IgD-negative memory B cell (primary cell): ENCODE measurements at regions not wholly inside any gene's neighbourhood (a gene's known extent, or its start where the extent isn't known, plus 50 kb on each side); places are given as distances from the start of the nearest gene placed in this dataset.
"Not testable (repeated sequence)": the region's sequence is repeated elsewhere in the genome, so short reads cannot be mapped to it uniquely, and the experiment has no call there.

ENCODE experiments used
- H3K27ac Mint-ChIP-seq, 3 donors: one replicate each; pipeline ENCODE4 v1.8.0; 2020 to 2022; ENCODE audit warnings: mild to moderate bottlenecking in 3 of 3, mixed read lengths in 3 of 3, moderate library complexity in 1 of 3
- H3K27me3 Mint-ChIP-seq: one replicate; pipeline ENCODE4 v1.8.0; 2021; ENCODE audit warnings: mixed read lengths
- H3K36me3 Mint-ChIP-seq: one replicate; pipeline ENCODE4 v1.8.0; 2020; ENCODE audit warnings: mild to moderate bottlenecking, mixed read lengths
- H3K4me1 Mint-ChIP-seq, 3 donors: one replicate each; pipeline ENCODE4 v1.8.0; 2020 to 2022; ENCODE audit warnings: mixed read lengths in 3 of 3, mild to moderate bottlenecking in 1 of 3
- H3K4me3 Mint-ChIP-seq, 4 donors: one replicate each; pipeline ENCODE4 v1.8.0; 2020 to 2022; ENCODE audit warnings: mild to moderate bottlenecking in 4 of 4, mixed read lengths in 4 of 4, moderate library complexity in 3 of 4
- H3K9me3 Mint-ChIP-seq, 3 donors: one replicate each; pipeline ENCODE4 v1.8.0; 2020 to 2021; ENCODE audit warnings: mixed read lengths in 3 of 3, mild to moderate bottlenecking in 1 of 3

GRCh38 chr12:73902260-73902659 is 635.4 kb upstream of the ATXN7L3B start:
- Mint-ChIP-seq H3K27me3 (no peaks in the 10 kb centered on the region), H3K4me3 (no peak overlapping the region), H3K27ac (no peak overlapping the region), H3K36me3 (no peaks in the 10 kb centered on the region), H3K4me1 (no peaks in the 10 kb centered on the region), H3K9me3 (peaks cover 0 to 3% (median 2%) of the 10 kb centered on the region in 3 donors)

GRCh38 chr12:73906757-73907156 is 630.9 kb upstream of the ATXN7L3B start:
- H3K27ac Mint-ChIP-seq = no peak overlapping the region
- H3K36me3 Mint-ChIP-seq = no peaks in the 10 kb centered on the region
- H3K27me3 Mint-ChIP-seq = no peaks in the 10 kb centered on the region
- peaks cover 0 to 10% (median 0%) of the 10 kb centered on the region in 3 donors for H3K9me3 Mint-ChIP-seq
- H3K4me3 Mint-ChIP-seq = no peak overlapping the region
- H3K4me1 Mint-ChIP-seq = peaks cover 0 to 1% (median 0%) of the 10 kb centered on the region in 3 donors

- H3K27me3 Mint-ChIP-seq = no peaks in the 10 kb centered on the region
- peaks cover 1% of the 10 kb centered on the region for H3K36me3 Mint-ChIP-seq
- no peaks in the 10 kb centered on the region for H3K9me3 Mint-ChIP-seq
- no peaks in the 10 kb centered on the region for H3K4me1 Mint-ChIP-seq
- no peak overlapping the region for H3K27ac Mint-ChIP-seq
- no peak overlapping the region for H3K4me3 Mint-ChIP-seq
Measured at GRCh38 chr12:73935817-73936216, 601.8 kb upstream of the ATXN7L3B start.

- H3K4me1 Mint-ChIP-seq = peaks cover 0 to 3% (median 0%) of the 10 kb centered on the region in 3 donors
- peak overlapping the region in 1 of 4 donors; percentile 36 for H3K4me3 Mint-ChIP-seq
- no peak overlapping the region for H3K27ac Mint-ChIP-seq
- H3K36me3 Mint-ChIP-seq = peaks cover 2% of the 10 kb centered on the region
- peaks cover 0 to 3% (median 0%) of the 10 kb centered on the region in 3 donors for H3K9me3 Mint-ChIP-seq
- H3K27me3 Mint-ChIP-seq = no peaks in the 10 kb centered on the region
Measured at GRCh38 chr12:73947326-73948026, 590.2 kb upstream of the ATXN7L3B start.

- no peaks in the 10 kb centered on the region for H3K27me3 Mint-ChIP-seq
- peaks cover 0 to 3% (median 0%) of the 10 kb centered on the region in 3 donors for H3K4me1 Mint-ChIP-seq
- H3K9me3 Mint-ChIP-seq = peaks cover 0 to 5% (median 0%) of the 10 kb centered on the region in 3 donors
- no peak overlapping the region for H3K4me3 Mint-ChIP-seq
- no peak overlapping the region for H3K27ac Mint-ChIP-seq
- H3K36me3 Mint-ChIP-seq = peaks cover 2% of the 10 kb centered on the region
Measured at GRCh38 chr12:73950507-73950906, 587.1 kb upstream of the ATXN7L3B start.

GRCh38 chr12:73951956-73952703 is 585.5 kb upstream of the ATXN7L3B start:
- Mint-ChIP-seq H3K36me3 (peaks cover 2% of the 10 kb centered on the region), H3K4me3 (peak overlapping the region in 1 of 4 donors; percentile 31), H3K27me3 (no peaks in the 10 kb centered on the region), H3K27ac (peak overlapping the region in 1 of 3 donors; percentile 5), H3K4me1 (peaks cover 0 to 3% (median 0%) of the 10 kb centered on the region in 3 donors), H3K9me3 (peaks cover 0 to 4% (median 3%) of the 10 kb centered on the region in 3 donors)

GRCh38 chr12:73964641-73965040 is 573.0 kb upstream of the ATXN7L3B start:
- H3K4me3 Mint-ChIP-seq = no peak overlapping the region
- H3K27me3 Mint-ChIP-seq = no peaks in the 10 kb centered on the region
- H3K36me3 Mint-ChIP-seq = no peaks in the 10 kb centered on the region
- H3K27ac Mint-ChIP-seq = no peak overlapping the region
- H3K4me1 Mint-ChIP-seq = no peaks in the 10 kb centered on the region
- peaks cover 0 to 2% (median 0%) of the 10 kb centered on the region in 3 donors for H3K9me3 Mint-ChIP-seq

- Mint-ChIP-seq H3K4me3 (no peak overlapping the region), H3K4me1 (no peaks in the 10 kb centered on the region), H3K27ac (peak overlapping the region in 1 of 3 donors; percentile 4), H3K9me3 (peaks cover 5 to 10% (median 7%) of the 10 kb centered on the region in 3 donors), H3K36me3 (no peaks in the 10 kb centered on the region), H3K27me3 (no peaks in the 10 kb centered on the region)
Measured at GRCh38 chr12:73973486-73973885, 564.1 kb upstream of the ATXN7L3B start.

- H3K4me1 Mint-ChIP-seq = no peaks in the 10 kb centered on the region
Measured at GRCh38 chr12:73984552-73984951, 553.1 kb upstream of the ATXN7L3B start.

GRCh38 chr12:73991138-73991537 is 546.5 kb upstream of the ATXN7L3B start:
- Mint-ChIP-seq H3K9me3 (no peaks in the 10 kb centered on the region), H3K4me1 (no peaks in the 10 kb centered on the region), H3K27me3 (no peaks in the 10 kb centered on the region), H3K36me3 (no peaks in the 10 kb centered on the region), H3K27ac (no peak overlapping the region), H3K4me3 (no peak overlapping the region)

More at GRCh38 chr12:73984552-73984951, 553.1 kb upstream of the ATXN7L3B start:
- peaks cover 0 to 3% (median 2%) of the 10 kb centered on the region in 3 donors for H3K9me3 Mint-ChIP-seq
- H3K4me3 Mint-ChIP-seq = no peak overlapping the region
- no peaks in the 10 kb centered on the region for H3K36me3 Mint-ChIP-seq
- H3K27me3 Mint-ChIP-seq = no peaks in the 10 kb centered on the region
- H3K27ac Mint-ChIP-seq = no peak overlapping the region

- no peak overlapping the region for H3K27ac Mint-ChIP-seq
- no peak overlapping the region for H3K4me3 Mint-ChIP-seq
- no peaks in the 10 kb centered on the region for H3K36me3 Mint-ChIP-seq
- H3K27me3 Mint-ChIP-seq = no peaks in the 10 kb centered on the region
- no peaks in the 10 kb centered on the region for H3K4me1 Mint-ChIP-seq
- H3K9me3 Mint-ChIP-seq = peaks cover 0 to 3% (median 0%) of the 10 kb centered on the region in 3 donors
Measured at GRCh38 chr12:73998894-73999293, 538.7 kb upstream of the ATXN7L3B start.

GRCh38 chr12:74015118-74015517 is 522.5 kb upstream of the ATXN7L3B start:
- Mint-ChIP-seq H3K27ac (no peak overlapping the region), H3K4me1 (no peaks in the 10 kb centered on the region), H3K27me3 (no peaks in the 10 kb centered on the region), H3K36me3 (no peaks in the 10 kb centered on the region), H3K9me3 (no peaks in the 10 kb centered on the region), H3K4me3 (no peak overlapping the region)

GRCh38 chr12:74016324-74016723 is 521.3 kb upstream of the ATXN7L3B start:
- H3K4me1 Mint-ChIP-seq, H3K36me3 Mint-ChIP-seq, H3K27ac Mint-ChIP-seq, H3K4me3 Mint-ChIP-seq, H3K27me3 Mint-ChIP-seq, H3K9me3 Mint-ChIP-seq: not testable (repeated sequence)

- Mint-ChIP-seq H3K4me3 (no peak overlapping the region), H3K27me3 (no peaks in the 10 kb centered on the region), H3K27ac (no peak overlapping the region), H3K4me1 (no peaks in the 10 kb centered on the region), H3K9me3 (no peaks in the 10 kb centered on the region), H3K36me3 (no peaks in the 10 kb centered on the region)
Measured at GRCh38 chr12:74018849-74019248, 518.8 kb upstream of the ATXN7L3B start.

- H3K4me3 Mint-ChIP-seq = no peak overlapping the region
- H3K27me3 Mint-ChIP-seq = no peaks in the 10 kb centered on the region
- H3K27ac Mint-ChIP-seq = no peak overlapping the region
- H3K36me3 Mint-ChIP-seq = no peaks in the 10 kb centered on the region
- H3K9me3 Mint-ChIP-seq = no peaks in the 10 kb centered on the region
- H3K4me1 Mint-ChIP-seq = no peaks in the 10 kb centered on the region
Measured at GRCh38 chr12:74021937-74022336, 515.7 kb upstream of the ATXN7L3B start.
